ENCODE measurements at regions not wholly inside any gene's neighbourhood (a gene's known extent, or its start where the extent isn't known, plus 50 kb on each side); places are given as distances from the start of the nearest gene placed in this dataset.

- peaks cover 12% of the 10 kb centered on the region for H3K9me3 Mint-ChIP-seq
- H3K27me3 Mint-ChIP-seq (ENCODE audit: low read depth), result no peaks in the 10 kb centered on the region
- H3K4me3 Mint-ChIP-seq, result no peak overlapping the region
- DNase-seq (ENCODE audit: low spot score in 2 of 2, unreplicated experiment in 2 of 2), result no peak
- H3K27ac Mint-ChIP-seq, result no peak overlapping the region
- no peaks in the 10 kb centered on the region for H3K4me1 Mint-ChIP-seq
- H3K36me3 Mint-ChIP-seq, result no peaks in the 10 kb centered on the region
- TF ChIP-seq CTCF (IDR thresholded peaks at IDR 0.05; ENCODE audit: unreplicated experiment), result no peak
Observed at GRCh38 chr10:33809732-33810131, 475.3 kb upstream of the NRP1 start.

- no peak for TF ChIP-seq CTCF (IDR thresholded peaks at IDR 0.05; ENCODE audit: unreplicated experiment)
- DNase-seq (ENCODE audit: low spot score in 2 of 2, unreplicated experiment in 2 of 2), result no peak
- H3K36me3 Mint-ChIP-seq, result no peaks in the 10 kb centered on the region
- H3K4me3 Mint-ChIP-seq, result no peak overlapping the region
- peaks cover 3% of the 10 kb centered on the region for H3K4me1 Mint-ChIP-seq
- no peak overlapping the region for H3K27ac Mint-ChIP-seq
- H3K9me3 Mint-ChIP-seq, result peaks cover 7% of the 10 kb centered on the region
- no peaks in the 10 kb centered on the region for H3K27me3 Mint-ChIP-seq (ENCODE audit: low read depth)
Observed at GRCh38 chr10:33808475-33808874, 474.0 kb upstream of the NRP1 start.

GRCh38 chr10:33807531-33808359 is 473.3 kb upstream of the NRP1 start:
- TF ChIP-seq CTCF (IDR thresholded peaks at IDR 0.05; ENCODE audit: unreplicated experiment), result no peak
- H3K4me3 Mint-ChIP-seq, result no peak overlapping the region
- H3K36me3 Mint-ChIP-seq, result no peaks in the 10 kb centered on the region
- no peak overlapping the region for H3K27ac Mint-ChIP-seq
- H3K9me3 Mint-ChIP-seq, result peaks cover under 1% of the 10 kb centered on the region
- no peaks in the 10 kb centered on the region for H3K27me3 Mint-ChIP-seq (ENCODE audit: low read depth)
- peaks cover 8% of the 10 kb centered on the region for H3K4me1 Mint-ChIP-seq
- no peak for DNase-seq (ENCODE audit: low spot score in 2 of 2, unreplicated experiment in 2 of 2)

- Mint-ChIP-seq H3K4me3 (no peak overlapping the region), H3K36me3 (no peaks in the 10 kb centered on the region), H3K9me3 (no peaks in the 10 kb centered on the region), H3K27ac (no peak overlapping the region), H3K4me1 (peaks cover 17% of the 10 kb centered on the region), H3K27me3 (ENCODE audit: low read depth) (no peaks in the 10 kb centered on the region)
- DNase-seq (ENCODE audit: low spot score in 2 of 2, unreplicated experiment in 2 of 2), result no peak
- no peak for TF ChIP-seq CTCF (IDR thresholded peaks at IDR 0.05; ENCODE audit: unreplicated experiment)
Observed at GRCh38 chr10:33805831-33806230, 471.4 kb upstream of the NRP1 start.

- no peak for DNase-seq (ENCODE audit: low spot score in 2 of 2, unreplicated experiment in 2 of 2)
- no peaks in the 10 kb centered on the region for H3K9me3 Mint-ChIP-seq
- no peak for TF ChIP-seq CTCF (IDR thresholded peaks at IDR 0.05; ENCODE audit: unreplicated experiment)
- H3K27ac Mint-ChIP-seq, result no peak overlapping the region
- no peaks in the 10 kb centered on the region for H3K36me3 Mint-ChIP-seq
- H3K4me3 Mint-ChIP-seq, result no peak overlapping the region
- no peaks in the 10 kb centered on the region for H3K27me3 Mint-ChIP-seq (ENCODE audit: low read depth)
- H3K4me1 Mint-ChIP-seq, result peaks cover 26% of the 10 kb centered on the region
Observed at GRCh38 chr10:33804584-33804983, 470.1 kb upstream of the NRP1 start.

All from mesothelial cell of epicardium (in vitro differentiated cells).